ENCODE measurements at regions not wholly inside any gene's neighbourhood (a gene's known extent, or its start where the extent isn't known, plus 50 kb on each side); places are given as distances from the start of the nearest gene placed in this dataset.
"Not testable (repeated sequence)": the region's sequence is repeated elsewhere in the genome, so short reads cannot be mapped to it uniquely, and the experiment has no call there.

DNA sequence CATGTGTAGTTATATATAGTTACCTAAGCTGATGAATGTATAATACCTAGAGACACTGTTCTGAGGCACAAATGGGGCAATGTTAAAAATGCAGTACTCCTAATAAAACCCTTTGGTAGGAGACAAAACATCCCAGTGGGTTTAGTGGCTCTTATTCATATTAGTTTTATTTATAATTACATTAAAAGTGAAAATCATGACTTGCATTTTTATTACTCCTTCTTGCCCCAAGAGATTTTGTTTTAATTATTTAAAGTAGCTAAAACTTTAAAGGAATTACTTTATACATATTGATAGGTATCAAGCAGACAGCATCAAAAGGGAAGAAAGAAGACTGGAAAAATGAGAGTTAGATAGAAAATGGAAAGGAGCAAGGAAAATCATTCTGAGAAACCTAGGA is 688.6 kb downstream of the GALC start:
- no peak for DNase-seq

DNA sequence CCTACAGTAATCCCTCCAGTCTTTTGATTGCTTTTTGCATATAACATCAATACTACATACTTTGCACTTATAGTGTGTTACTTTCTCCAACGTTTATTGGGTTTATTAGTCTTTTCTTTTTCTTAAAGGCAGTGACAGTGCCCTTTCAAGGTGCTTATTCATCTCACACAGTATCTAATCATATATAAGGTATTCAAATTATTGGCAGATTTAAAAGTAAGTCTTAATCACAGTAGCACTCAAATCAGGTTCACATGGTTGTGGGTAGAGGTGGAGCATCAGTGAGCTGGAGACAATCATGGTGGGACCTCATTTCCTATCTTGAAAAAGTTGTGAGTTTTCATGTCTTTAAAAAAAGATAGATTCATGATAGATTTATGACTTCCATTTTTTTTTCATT is 706.2 kb downstream of the GALC start:
- DNase-seq: no peak

DNA sequence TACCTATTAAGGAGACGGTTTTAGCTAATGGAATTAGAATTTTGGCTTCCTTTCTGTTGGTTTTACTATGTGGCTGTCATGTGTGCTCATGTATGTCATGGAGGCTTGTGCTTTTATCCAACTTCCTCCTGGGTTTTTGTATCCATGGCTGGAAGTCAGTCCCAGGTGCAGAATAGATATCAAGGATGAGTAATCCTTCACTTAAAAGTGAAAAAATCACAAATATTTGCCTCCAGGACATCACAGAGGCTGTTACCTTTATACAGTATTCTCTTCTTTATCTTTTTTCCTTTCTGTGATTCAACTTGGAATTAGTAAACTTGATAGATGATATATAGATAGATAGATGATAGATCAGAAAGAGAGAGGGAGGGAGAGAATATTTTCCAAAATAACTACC is 706.8 kb downstream of the GALC start:
- DNase-seq: no peak

DNA sequence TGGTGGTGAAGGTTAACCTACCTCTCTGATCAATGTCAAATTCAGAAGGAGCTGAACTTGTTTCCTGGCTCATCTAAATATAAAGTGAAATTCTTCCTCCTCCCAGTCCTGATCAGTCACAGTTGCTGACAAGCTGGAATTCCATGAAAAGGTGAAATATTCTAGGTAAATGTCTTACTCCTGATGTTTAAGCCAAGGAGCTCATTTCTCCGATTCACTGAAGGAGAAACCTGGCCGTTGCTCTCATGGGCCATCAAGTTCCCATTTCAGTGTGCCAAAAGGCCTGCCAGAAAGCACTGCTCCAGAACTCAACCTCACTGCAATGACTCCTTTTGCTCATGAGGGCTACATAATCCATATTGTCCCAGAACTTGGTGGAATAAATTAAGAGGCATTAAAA is 707.5 kb downstream of the GALC start:
- no peak for DNase-seq

DNA sequence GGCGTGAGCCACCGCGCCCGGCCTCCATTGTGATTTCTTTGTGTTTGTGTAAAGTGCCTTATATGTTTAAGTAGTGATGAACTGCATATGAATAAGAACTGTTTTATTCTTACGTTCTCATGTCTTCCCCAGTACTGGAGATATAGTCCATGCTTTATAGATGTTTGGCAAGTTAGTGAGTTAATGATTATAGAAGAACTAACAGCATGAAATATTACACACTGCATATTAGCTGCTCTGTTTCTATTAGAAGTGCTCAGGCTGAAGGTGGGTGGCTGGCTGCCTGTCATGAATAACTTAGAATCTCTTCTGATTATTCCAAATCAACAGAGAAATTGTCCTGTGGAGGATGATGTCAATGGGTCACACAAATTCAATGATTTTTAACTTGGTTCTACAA is 709.4 kb downstream of the GALC start:
- DNase-seq: no peak

DNA sequence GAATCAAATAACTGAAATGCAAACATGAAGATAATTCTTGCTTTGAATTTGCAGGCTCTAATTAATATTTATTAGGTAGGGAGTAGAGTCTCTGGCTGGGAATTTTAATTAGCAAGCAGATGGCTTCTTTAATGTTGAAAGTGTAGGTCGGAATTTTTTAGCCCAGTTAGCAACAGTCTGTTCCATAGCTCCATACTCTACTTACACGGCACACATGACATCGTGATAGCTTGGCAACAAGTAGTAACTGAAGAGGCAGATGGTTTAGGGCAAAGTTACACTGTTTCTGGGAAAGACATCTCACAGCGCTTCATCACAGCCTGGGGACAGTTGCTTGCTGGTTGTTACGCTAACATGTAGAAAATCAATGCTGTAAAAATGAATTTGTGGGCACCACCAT is 710.7 kb downstream of the GALC start:
- DNase-seq: no peak

DNA sequence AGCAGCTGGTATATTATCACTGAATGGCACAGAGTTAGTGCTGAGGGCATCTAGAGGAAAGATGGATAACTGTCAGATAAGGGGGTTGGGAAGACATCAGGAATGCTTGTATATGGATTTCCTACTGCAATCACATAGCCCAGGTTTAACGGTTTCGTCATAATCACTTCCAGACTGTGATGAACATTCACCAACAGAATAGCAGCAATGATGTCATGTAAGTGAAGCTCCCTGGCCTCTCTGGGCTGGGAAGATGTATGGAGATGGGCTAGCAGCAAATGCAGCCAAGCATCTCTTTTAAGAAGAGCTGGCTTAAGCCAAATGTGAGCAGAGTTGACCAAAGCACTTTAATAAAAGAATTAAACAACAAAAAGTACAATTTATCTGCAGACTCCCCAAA is 714.6 kb downstream of the GALC start:
- no peak for DNase-seq

DNA sequence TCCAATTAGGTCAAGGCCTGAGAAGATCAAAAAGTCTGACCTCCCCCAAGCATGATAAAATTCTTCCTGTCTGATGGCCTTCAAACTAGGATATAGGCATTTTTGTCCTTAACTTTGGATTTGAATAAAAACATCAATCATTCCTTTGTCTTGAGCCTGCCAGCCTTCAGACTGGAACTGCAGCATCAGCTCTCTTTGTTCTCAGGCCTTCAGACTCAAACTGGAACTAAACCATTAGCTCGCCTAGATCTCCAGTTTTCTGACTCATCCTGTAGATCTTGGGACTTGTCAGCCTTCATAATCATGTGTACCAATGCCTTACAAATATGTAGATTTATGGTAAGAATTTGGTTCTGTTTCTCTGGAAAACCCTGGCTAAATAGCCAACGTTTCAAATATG is 721.7 kb downstream of the GALC start:
- DNase-seq: no peak

DNA sequence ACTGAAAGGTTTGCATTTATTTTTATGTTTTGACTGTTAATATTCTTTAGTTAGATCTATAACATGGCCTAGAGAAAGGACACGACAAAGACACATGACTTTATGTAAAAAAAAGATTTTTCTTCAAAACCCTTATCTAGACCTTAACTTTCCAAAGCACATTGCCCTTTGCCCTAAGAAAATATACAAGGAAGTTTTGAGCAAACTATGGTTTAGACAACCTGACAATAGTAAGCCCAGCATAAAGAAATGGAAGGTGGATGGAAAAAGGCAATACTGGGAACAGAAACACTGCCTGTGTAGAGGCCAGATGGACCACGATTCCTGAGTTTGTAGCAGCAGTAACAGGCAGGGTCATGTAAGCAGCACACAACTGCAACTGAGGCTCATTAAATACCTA is 724.0 kb downstream of the GALC start:
- DNase-seq: no peak

DNA sequence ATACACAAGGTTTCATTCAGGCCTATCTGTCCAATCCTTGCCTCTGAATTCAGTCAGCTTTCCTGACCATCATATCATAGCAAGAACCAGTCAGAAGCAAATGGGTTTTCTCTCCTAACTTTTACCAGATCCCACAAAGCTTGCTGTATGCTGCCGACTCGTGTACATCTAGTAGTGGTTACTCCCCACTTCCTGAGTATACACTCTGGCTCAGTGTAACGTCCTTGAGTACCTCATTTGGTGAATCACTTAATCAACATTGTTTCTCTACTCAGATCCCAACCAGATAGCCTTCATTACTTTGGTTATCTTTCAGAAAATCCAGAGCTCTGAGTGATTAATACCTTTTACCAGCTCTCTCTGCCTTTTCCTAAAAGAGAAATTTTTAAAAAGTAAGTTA is 728.2 kb downstream of the GALC start:
- DNase-seq: no peak

DNA sequence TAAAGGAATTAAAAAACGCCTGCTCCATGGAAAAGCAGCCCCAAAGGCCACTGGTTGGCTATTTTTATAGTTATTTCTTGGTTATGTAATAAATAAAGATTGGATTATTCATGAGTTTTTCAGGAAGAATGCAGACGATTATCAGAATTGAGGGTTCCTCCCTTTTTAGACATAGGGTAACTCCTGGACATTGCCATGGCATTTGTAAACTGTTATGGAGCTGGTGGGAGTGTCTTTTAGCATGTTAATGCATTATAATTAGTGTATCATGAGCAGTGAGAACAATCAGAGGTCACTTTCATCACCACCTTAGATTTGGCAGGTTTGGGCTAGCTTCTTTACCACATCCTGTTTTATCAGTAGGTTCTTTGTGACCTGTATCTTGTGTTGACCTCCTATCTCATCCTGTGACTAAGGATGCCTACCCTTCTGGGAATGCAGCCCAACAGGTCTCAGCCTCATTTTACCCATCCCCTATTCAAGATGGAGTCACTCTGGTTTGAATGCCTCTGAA is 728.7 kb downstream of the GALC start:
- no peak for DNase-seq

DNA sequence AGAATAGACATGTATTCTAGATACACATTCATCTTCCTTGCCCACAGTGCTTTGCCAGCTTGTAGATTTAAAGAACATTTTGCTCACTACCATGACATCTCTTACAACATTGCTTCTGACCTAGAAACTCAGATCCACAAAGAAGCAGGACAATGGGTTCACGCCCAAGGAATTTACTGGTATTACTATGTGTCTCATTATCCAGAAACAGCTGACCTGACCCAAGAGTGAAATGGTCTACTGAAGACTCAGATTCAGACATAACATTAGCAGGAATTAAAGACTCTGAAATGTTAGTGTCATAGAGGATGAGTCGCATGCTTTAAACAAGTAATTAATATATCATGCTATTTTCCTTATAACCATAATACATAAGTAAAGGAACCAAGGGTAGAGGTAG is 731.4 kb downstream of the GALC start:
- no peak for DNase-seq

DNA sequence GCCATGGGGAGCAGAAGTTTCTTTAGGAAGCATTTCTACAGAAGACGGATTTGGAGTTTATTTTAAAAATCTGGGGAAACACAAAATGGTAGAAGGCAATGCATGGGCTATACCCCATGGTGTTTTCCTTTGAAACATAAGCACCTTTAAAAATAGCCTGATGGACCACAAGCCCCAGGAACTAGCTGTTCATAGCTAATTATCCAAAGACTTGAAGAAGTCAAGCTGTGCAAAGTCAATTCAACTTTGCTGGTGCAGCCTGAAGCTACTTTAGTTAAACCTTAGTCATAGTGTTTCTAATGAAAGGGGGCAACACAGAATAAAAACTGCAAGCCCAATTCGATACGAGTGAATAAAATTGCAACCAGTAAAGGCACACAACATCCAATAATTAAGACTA is 732.5 kb downstream of the GALC start:
- no peak for DNase-seq

DNA sequence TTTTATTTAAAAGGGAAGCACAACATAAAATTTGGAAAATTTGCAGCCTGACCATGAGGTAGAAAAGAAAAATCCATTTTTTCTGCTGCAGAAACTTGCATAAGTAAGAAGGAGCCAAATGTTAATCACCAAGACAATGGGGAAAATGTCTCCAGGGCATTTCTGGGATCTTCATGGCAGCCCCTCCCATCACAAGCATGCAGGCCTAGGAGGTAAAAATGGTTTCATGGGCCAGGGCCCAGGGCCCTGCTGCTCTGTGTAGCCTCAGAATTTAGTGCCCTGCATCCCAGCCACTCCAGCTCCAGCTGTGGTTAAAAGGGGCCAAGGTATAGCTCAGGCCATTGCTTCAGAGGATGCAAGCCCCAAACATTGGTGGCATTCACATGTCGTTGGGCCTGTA is 735.6 kb downstream of the GALC start:
- DNase-seq: no peak

DNA sequence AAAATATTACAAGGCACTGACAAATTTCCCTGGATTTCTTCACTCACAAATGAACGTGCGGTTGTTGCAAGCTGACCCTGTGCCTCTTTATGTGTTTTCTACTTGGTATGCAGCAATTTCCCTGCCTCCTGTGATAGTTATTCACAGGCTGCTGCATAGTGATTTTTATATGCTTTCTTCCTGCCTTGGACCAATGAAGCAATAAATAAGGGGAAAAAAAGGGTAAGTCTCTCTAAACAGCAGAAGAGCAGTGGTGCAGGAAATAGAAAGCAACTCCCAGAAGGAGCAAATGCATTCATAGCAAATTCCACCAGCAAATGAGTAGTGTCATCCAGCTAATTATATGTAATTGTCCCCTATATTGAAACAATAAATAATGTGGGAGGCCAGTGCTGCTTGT is 737.9 kb downstream of the GALC start:
- DNase-seq: no peak

DNA sequence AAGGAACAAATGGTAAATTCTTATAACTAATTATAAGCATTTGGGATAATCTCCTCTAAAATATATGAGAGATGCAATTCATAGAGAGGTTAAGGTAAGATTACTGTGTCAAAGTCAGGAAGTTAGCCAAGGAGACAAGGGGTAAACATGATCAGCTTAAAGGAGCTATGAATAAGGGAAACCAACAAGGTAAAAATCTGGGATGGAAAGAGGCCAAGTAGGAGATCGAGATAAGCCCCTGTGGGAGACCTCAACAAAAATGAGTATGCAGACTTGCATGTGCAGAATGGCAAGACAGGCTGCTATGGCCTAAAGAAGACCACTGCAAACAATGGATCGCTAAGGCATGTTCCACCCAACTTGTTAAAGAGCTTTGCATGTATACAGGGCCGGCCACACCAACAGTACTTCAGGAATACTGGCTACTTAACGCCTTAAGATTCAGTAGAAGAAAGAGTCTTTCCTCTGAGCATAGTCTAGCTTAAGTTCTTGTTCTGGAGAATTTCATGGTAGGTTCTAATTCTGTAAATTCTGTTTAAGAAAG is 738.6 kb downstream of the GALC start:
- DNase-seq: no peak

DNA sequence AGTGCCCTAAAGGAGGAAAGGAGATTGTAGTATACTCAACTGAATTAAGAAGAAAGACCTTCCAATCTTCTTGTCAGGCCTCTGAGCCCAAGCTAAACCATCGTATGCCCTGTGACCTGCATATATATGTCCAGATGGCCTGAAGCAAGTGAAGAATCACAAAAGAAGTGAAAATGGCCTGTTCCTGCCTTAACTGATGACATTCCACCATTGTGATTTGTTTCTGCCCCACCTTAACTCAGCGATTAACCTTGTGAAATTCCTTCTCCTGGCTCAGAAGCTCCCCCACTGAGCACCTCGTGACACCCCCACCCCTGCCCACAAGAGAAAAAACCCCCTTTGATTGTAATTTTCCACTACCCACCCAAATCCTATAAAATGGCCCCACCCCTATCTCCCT is 739.2 kb downstream of the GALC start:
- DNase-seq: not testable (repeated sequence)

DNA sequence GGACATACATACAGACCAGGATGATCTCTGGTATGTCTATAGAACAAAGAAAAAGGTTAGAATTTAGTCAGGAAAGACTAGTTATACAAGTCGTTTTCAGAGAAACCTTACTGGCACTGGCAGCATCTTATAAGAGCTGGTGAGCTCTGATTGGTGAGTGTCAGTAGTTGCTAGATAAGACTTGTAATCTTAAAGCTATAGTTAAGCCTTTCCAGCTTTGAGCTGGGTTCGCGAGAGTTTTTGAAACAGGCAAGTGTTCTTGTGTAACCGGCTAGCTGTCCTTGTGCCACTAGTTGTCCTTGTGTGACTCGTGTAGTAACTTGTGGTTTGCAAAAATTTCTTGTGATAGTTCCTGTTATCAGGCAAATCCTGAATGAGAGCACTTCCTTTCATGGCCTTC is 740.9 kb downstream of the GALC start:
- no peak for DNase-seq

DNA sequence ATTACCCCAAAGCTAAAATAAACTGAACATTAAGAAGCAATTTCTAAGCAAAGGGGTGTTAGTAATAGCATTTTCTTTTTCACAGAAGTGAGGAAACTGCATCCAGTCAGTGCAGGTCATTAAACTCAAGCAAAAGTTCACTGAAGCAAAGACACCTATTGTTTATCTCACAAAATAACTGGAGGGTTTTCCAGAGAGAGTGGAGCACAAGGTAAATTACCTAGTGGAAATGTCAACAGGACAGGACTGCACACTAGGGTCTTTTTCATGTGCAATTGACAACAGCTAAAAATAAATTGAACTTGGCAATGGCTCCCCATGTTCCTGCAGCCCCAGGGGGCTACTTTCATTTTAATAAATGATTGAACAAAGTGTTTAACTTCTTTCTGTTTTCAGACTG is 742.0 kb downstream of the GALC start:
- DNase-seq: no peak

DNA sequence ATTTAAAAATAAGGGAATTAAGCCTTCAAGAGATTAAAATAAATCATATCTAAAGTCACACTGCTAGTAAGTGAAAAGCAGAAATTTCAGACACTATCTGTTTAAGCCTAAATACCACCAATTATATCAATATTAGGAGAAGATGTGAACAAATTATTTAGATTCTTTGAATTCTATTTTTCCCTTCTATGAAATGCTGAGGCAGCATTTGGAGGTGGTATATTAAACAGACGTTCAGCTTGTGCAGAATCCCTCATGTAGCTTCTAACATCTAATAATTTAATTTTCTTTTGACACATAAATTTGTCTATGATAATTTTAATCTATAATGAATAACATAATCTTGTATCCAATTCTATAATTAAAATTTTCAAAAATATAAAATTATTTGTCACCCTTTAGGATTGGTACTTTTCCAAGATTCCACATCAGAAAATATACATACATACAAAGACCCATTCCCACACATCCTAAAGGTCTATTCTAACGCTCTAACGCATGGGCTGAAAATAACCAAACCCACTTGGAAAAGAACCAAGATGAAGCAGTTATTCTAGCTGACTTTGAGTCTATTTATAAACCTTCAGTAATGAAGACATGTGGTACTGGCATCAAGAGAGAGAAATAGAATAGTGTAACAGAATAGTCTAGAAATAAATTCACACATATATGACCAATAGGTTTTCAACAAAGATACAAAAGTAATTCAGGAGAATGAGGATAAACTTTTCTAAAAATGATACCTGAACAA is 751.8 kb downstream of the GALC start:
- DNase-seq: no peak

DNA sequence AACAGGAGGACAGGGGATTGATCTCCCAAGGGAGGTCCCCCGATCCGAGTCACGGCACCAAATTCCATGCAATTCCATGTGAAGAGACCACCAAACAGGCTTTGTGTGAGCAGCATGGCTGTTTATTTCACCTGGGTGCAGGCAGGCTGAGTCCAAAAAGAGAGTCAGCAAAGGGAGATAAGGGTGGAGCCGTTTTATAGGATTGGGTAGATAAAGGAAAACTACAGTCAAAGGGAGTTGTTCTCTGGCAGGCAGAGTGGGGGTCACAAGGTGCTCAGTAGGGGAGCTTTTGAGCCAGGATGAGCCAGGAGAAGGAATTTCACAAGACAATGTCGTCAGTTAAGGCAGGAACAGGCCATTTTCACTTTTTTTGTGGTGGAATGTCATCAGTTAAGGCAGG is 752.7 kb downstream of the GALC start:
- not testable (repeated sequence) for DNase-seq

DNA sequence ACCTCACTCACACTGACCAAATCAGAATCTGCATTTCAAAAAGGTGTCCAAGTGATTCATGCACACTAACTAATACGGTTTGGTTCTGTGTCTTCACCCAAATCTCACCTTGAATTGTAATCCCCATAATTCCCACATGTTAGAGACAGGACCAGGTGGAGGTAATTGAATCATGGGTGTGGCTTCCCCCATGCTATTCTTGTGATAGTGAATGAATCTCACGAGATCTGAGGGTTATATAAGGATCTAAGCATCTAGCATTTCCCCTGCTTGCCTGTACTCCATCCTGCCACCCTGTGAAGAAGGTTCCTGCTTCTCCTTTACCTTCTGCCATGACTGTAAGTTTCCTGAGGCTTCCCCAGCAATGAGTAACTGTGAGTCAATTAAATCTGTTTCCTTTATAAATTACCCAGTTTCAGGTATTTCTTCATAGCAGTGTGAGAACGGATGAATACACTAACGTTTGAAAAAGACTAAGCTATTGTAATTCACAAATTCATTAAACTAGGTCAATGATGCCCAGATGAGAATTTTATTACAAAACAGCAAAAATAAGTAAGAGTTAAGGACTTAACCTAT is 759.1 kb downstream of the GALC start:
- DNase-seq: no peak

DNA sequence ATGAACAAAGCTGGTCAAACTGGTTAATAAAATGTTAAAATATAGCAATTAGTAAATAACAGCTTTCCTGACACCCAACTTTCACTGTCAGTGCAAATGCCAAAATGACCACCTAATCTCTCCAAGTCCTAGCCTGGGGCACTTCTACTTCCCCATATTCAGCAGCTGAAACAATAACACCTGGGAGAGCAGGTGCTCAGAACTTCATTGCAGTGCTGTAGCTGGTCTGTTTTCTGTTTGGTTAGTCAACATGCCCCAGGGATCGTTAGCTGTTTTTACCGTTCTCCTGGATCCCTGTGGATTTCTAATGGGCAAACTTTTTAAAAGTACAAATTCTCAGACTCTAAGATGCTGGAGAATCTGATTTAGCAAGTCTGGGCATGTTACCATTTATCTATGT is 759.7 kb downstream of the GALC start:
- DNase-seq: no peak

DNA sequence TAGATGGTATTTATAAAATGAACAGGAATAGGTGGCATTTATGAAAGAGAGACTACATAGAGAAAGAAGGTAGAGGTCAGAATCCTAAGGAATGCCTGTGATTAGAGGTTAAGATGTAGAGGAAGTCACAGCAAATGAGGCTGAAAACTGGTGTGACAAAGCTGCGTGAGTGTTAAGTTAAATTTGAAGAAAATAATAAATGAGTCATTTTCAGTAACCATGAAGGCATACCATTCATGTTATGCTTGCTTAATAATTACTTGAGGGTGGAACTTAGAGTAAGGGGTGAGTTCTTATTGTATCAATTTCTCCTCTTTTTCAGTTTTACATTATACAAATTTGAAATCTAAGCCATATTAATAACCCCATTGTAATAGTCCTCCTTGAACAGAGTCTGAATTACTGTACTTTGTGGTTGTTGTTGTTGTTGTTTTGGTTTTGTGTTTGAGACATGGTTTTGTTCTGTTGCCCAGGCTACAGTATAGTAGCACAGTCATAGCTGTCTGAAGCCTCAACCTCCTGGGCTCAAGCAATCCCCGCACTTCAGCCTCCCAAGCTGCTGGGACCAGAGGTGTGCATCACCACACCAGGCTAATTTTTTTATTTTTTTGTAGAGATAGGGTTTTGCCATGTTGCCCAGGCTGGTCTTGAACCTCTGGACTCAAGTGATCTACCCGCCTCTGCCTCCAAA is 761.5 kb downstream of the GALC start:
- DNase-seq: no peak

Measured in NCI-H187 (cell line).